ENCODE measurements at regions not wholly inside any gene's neighbourhood (a gene's known extent, or its start where the extent isn't known, plus 50 kb on each side); places are given as distances from the start of the nearest gene placed in this dataset.

- DNase-seq = no peak
These were observed 367.6 kb upstream of the DDI1 start for GRCh38 chr11:103668859-103669258.

GRCh38 chr11:103671143-103671651 is 365.2 kb upstream of the DDI1 start:
- DNase-seq = no peak

- DNase-seq = peak; percentile 53
These were observed 362.7 kb upstream of the DDI1 start for GRCh38 chr11:103673773-103674172.

- no peak for DNase-seq
These were observed 360.0 kb upstream of the DDI1 start for GRCh38 chr11:103676413-103676812.

- DNase-seq = no peak
These were observed 355.6 kb upstream of the DDI1 start for GRCh38 chr11:103680826-103681225.

GRCh38 chr11:103681855-103682254 is 354.6 kb upstream of the DDI1 start:
- DNase-seq = no peak

GRCh38 chr11:103682318-103683184 is 353.9 kb upstream of the DDI1 start:
- DNase-seq = peak; percentile 70

GRCh38 chr11:103683576-103683975 is 352.9 kb upstream of the DDI1 start:
- peak; percentile 82 for DNase-seq

- no peak for DNase-seq
These were observed 347.5 kb upstream of the DDI1 start for GRCh38 chr11:103688924-103689323.

GRCh38 chr11:103690356-103690755 is 346.1 kb upstream of the DDI1 start:
- no peak for DNase-seq

- no peak for DNase-seq
These were observed 340.3 kb upstream of the DDI1 start for GRCh38 chr11:103696123-103696522.

- DNase-seq = peak; percentile 28
These were observed 337.2 kb upstream of the DDI1 start for GRCh38 chr11:103699216-103699615.

- DNase-seq = no peak
These were observed 336.8 kb upstream of the DDI1 start for GRCh38 chr11:103699656-103700055.

- peak; percentile 84 for DNase-seq
These were observed 335.8 kb upstream of the DDI1 start for GRCh38 chr11:103700622-103701021.

- DNase-seq = no peak
These were observed 333.0 kb upstream of the DDI1 start for GRCh38 chr11:103703437-103703836.

- no peak for DNase-seq
These were observed 332.5 kb upstream of the DDI1 start for GRCh38 chr11:103703954-103704353.

GRCh38 chr11:103705642-103706041 is 330.8 kb upstream of the DDI1 start:
- DNase-seq = no peak

GRCh38 chr11:103709371-103709770 is 327.1 kb upstream of the DDI1 start:
- DNase-seq = no peak

GRCh38 chr11:103714246-103714645 is 322.2 kb upstream of the DDI1 start:
- peak; percentile 65 for DNase-seq

- DNase-seq = no peak
These were observed 320.1 kb upstream of the DDI1 start for GRCh38 chr11:103716363-103716762.

GRCh38 chr11:103727262-103727661 is 309.2 kb upstream of the DDI1 start:
- no peak for DNase-seq

GRCh38 chr11:103729617-103730016 is 306.8 kb upstream of the DDI1 start:
- no peak for DNase-seq

- peak; percentile 42 for DNase-seq
These were observed 306.1 kb upstream of the DDI1 start for GRCh38 chr11:103730131-103730940.

- DNase-seq = no peak
These were observed 304.8 kb upstream of the DDI1 start for GRCh38 chr11:103731670-103732069.

All from fibroblast of skin of back (primary cell).